Neural cell (in vitro differentiated cells): ENCODE measurements at regions not wholly inside any gene's neighbourhood (a gene's known extent, or its start where the extent isn't known, plus 50 kb on each side); places are given as distances from the start of the nearest gene placed in this dataset.

Source experiments
- H2AFZ ChIP-seq: fragments of 200-600, 300-800 bp; sonication (generic), shearing (Covaris generic); 2 replicates; pipeline ENCODE4 v1.6.0; 2014; ENCODE audit warnings: low read depth, mild to moderate bottlenecking, antibody characterized with exemption, low read length, moderate library complexity
- H3F3A ChIP-seq: fragments of 200-600 bp; shearing (Covaris generic); 2 replicates; pipeline ENCODE4 v1.6.1; 2016; ENCODE audit warnings: mild to moderate bottlenecking, moderate library complexity, mixed read lengths, antibody characterized with exemption, low read length; ENCODE audit not compliant: insufficient read depth, poor library complexity, severe bottlenecking
- H3K27ac ChIP-seq: fragments of 200-600, 300-800 bp; sonication (generic), shearing (Covaris generic); 2 replicates; pipeline ENCODE4 v1.5.1; 2014; ENCODE audit warnings: mild to moderate bottlenecking, low read length, moderate library complexity
- H3K27me3 ChIP-seq: fragments of 300-800, 200-600 bp; sonication (generic), shearing (Covaris generic); 2 replicates; pipeline ENCODE4 v1.6.0; 2014; ENCODE audit warnings: mild to moderate bottlenecking, low read depth, low read length, moderate library complexity; ENCODE audit not compliant: insufficient read depth
- H3K36me3 ChIP-seq: fragments of 300-800, 200-600 bp; sonication (generic), shearing (Covaris generic); 2 replicates; pipeline ENCODE4 v1.5.1; 2014; ENCODE audit warnings: mild to moderate bottlenecking, antibody characterized with exemption, low read length, moderate library complexity; ENCODE audit not compliant: insufficient read depth
- H3K4me2 ChIP-seq: fragments of 300-800, 200-600 bp; sonication (generic), shearing (Covaris generic); 2 replicates; pipeline ENCODE4 v1.6.0; 2014; ENCODE audit warnings: mild to moderate bottlenecking, low read length
- H3K4me3 ChIP-seq: fragments of 300-800, 200-600 bp; sonication (generic), shearing (Covaris generic); 2 replicates; pipeline ENCODE4 v1.5.1; 2014; ENCODE audit warnings: mild to moderate bottlenecking, low read length, moderate library complexity
- H3K79me2 ChIP-seq: fragments of 200-600 bp; shearing (Covaris generic); replicated peaks from 2 replicates; pipeline ENCODE4 v1.6.0; 2014; ENCODE audit warnings: mild to moderate bottlenecking, low read length, moderate library complexity; ENCODE audit not compliant: insufficient read depth
- H3K9ac ChIP-seq: fragments of 300-800, 200-600 bp; sonication (generic), shearing (Covaris generic); 2 replicates; pipeline ENCODE4 v1.6.1; 2016; ENCODE audit warnings: mild to moderate bottlenecking, low read length, mixed read lengths
- H3K9me2 ChIP-seq: fragments of 200-600 bp; shearing (Covaris generic); 2 replicates; pipeline ENCODE4 v1.6.1; 2016; ENCODE audit warnings: mild to moderate bottlenecking, low read length, mixed read lengths; ENCODE audit not compliant: insufficient read depth
- H3K9me3 ChIP-seq: fragments of 200-600, 300-800 bp; sonication (generic), shearing (Covaris generic); 2 replicates; pipeline ENCODE4 v1.6.1; 2016; ENCODE audit warnings: mild to moderate bottlenecking, mixed run types, low read length, moderate library complexity, mixed read lengths
- H4K20me1 ChIP-seq: fragments of 200-600 bp; shearing (Covaris generic); 2 replicates; pipeline ENCODE4 v1.6.1; 2016; ENCODE audit warnings: mild to moderate bottlenecking, mixed run types; ENCODE audit not compliant: insufficient read depth
- CTCF ChIP-seq: fragments of 450-650 bp; IDR thresholded peaks from 2 replicates; pipeline ENCODE4 v1.5.1; 2014; ENCODE audit warnings: antibody characterized with exemption, mild to moderate bottlenecking, moderate library complexity; ENCODE audit not compliant: poor library complexity, severe bottlenecking
- EP300 ChIP-seq: fragments of 450-650 bp; conservative IDR thresholded peaks from 2 replicates; pipeline ENCODE4 v1.6.1; 2014; ENCODE audit warnings: antibody characterized with exemption, mild to moderate bottlenecking, moderate library complexity; ENCODE audit not compliant: poor library complexity, severe bottlenecking
- EZH2 ChIP-seq: fragments of 200-600, 300-800 bp; shearing (Covaris generic), sonication (generic); IDR thresholded peaks from 2 replicates; pipeline ENCODE4 v1.6.1; 2014; ENCODE audit warnings: antibody characterized with exemption, low read length, borderline replicate concordance, mild to moderate bottlenecking; ENCODE audit not compliant: insufficient read depth, poor library complexity, severe bottlenecking
- MXI1 ChIP-seq: fragments of 450-650 bp; conservative IDR thresholded peaks from 2 replicates; pipeline ENCODE4 v1.6.1; 2014; ENCODE audit warnings: antibody characterized with exemption, mild to moderate bottlenecking; ENCODE audit not compliant: poor library complexity, severe bottlenecking
- POLR2AphosphoS5 ChIP-seq: IDR thresholded peaks from 2 replicates; pipeline ENCODE4 v1.6.1; 2012
- RAD21 ChIP-seq: fragments of 450-650 bp; conservative IDR thresholded peaks from 2 replicates; pipeline ENCODE4 v1.6.1; 2014; ENCODE audit warnings: antibody characterized with exemption, mild to moderate bottlenecking, moderate library complexity
- REST ChIP-seq: IDR thresholded peaks from 2 replicates; pipeline ENCODE4 v1.6.1; 2012; ENCODE audit warnings: borderline replicate concordance
- TAF1 ChIP-seq: IDR thresholded peaks from 2 replicates; pipeline ENCODE4 v1.6.1; 2012; ENCODE audit warnings: low read depth

GRCh38 chr4:103994059-103994458 lies 274.3 kb upstream of the TACR3 start:
- H3K79me2 ChIP-seq = no peaks in the 10 kb centered on the region
- no peak overlapping the region for H3K4me3 ChIP-seq
- H3K4me2 ChIP-seq = no peak overlapping the region
- no peak overlapping the region for H3K27ac ChIP-seq
- H2AFZ ChIP-seq = no peak overlapping the region
- H3K9me3 ChIP-seq = no peaks in the 10 kb centered on the region
- H3F3A ChIP-seq = no peaks in the 10 kb centered on the region
- no peaks in the 10 kb centered on the region for H3K27me3 ChIP-seq
- H3K9me2 ChIP-seq = no peaks in the 10 kb centered on the region
- H4K20me1 ChIP-seq = no peaks in the 10 kb centered on the region
- TF ChIP-seq RAD21 (peak; percentile 48), TAF1 (no peak), CTCF (peak; percentile 47)
- H3K36me3 ChIP-seq = no peaks in the 10 kb centered on the region
- H3K9ac ChIP-seq = no peak overlapping the region

- Histone ChIP-seq H3F3A (no peaks in the 10 kb centered on the region), H3K4me2 (no peak overlapping the region), H3K36me3 (no peaks in the 10 kb centered on the region), H3K27me3 (no peaks in the 10 kb centered on the region), H4K20me1 (no peaks in the 10 kb centered on the region), H3K4me3 (no peak overlapping the region), H2AFZ (no peak overlapping the region), H3K9ac (no peak overlapping the region), H3K27ac (no peak overlapping the region), H3K79me2 (no peaks in the 10 kb centered on the region), H3K9me3 (no peaks in the 10 kb centered on the region), H3K9me2 (no peaks in the 10 kb centered on the region)
- TF ChIP-seq REST = no peak
- TF ChIP-seq CTCF = no peak
- no peak for TF ChIP-seq EZH2
- TF ChIP-seq MXI1 = no peak
- no peak for TF ChIP-seq EP300
- TF ChIP-seq POLR2AphosphoS5 = no peak
Measured at GRCh38 chr4:103982454-103982853, 262.7 kb upstream of the TACR3 start.
